ENCODE measurements at regions not wholly inside any gene's neighbourhood (a gene's known extent, or its start where the extent isn't known, plus 50 kb on each side); places are given as distances from the start of the nearest gene placed in this dataset.
"Not testable (repeated sequence)": the region's sequence is repeated elsewhere in the genome, so short reads cannot be mapped to it uniquely, and the experiment has no call there.

GRCh38 chr16:29255957-29256356, 150.6 kb downstream of the NPIPB11 start:
- FAIRE-seq, result not testable (repeated sequence)

- FAIRE-seq, result not testable (repeated sequence)
Observed at GRCh38 chr16:29255496-29255796, 151.1 kb downstream of the NPIPB11 start.

GRCh38 chr16:29254676-29255495, 151.6 kb downstream of the NPIPB11 start:
- no peak for FAIRE-seq

GRCh38 chr16:29253716-29254590, 152.6 kb downstream of the NPIPB11 start:
- not testable (repeated sequence) for FAIRE-seq

- FAIRE-seq, result not testable (repeated sequence)
Observed at GRCh38 chr16:29253066-29253590, 153.4 kb downstream of the NPIPB11 start.

- FAIRE-seq, result not testable (repeated sequence)
Observed at GRCh38 chr16:29252311-29252710, 154.2 kb downstream of the NPIPB11 start.

GRCh38 chr16:29251571-29252011, 154.9 kb downstream of the NPIPB11 start:
- not testable (repeated sequence) for FAIRE-seq

- not testable (repeated sequence) for FAIRE-seq
Observed at GRCh38 chr16:29250923-29251434, 155.5 kb downstream of the NPIPB11 start.

GRCh38 chr16:29250469-29250868, 156.0 kb downstream of the NPIPB11 start:
- not testable (repeated sequence) for FAIRE-seq

GRCh38 chr16:29248940-29249318, 157.6 kb downstream of the NPIPB11 start:
- not testable (repeated sequence) for FAIRE-seq

- not testable (repeated sequence) for FAIRE-seq
Observed at GRCh38 chr16:29248306-29248939, 158.1 kb downstream of the NPIPB11 start.

- not testable (repeated sequence) for FAIRE-seq
Observed at GRCh38 chr16:29246091-29246490, 160.4 kb downstream of the NPIPB11 start.

GRCh38 chr16:29237971-29238370, 168.5 kb downstream of the NPIPB11 start:
- no peak for FAIRE-seq

GRCh38 chr16:29237495-29237894, 169.0 kb downstream of the NPIPB11 start:
- not testable (repeated sequence) for FAIRE-seq

- not testable (repeated sequence) for FAIRE-seq
Observed at GRCh38 chr16:29237023-29237422, 169.5 kb downstream of the NPIPB11 start.

GRCh38 chr16:29235836-29236370, 170.6 kb downstream of the NPIPB11 start:
- FAIRE-seq, result not testable (repeated sequence)

GRCh38 chr16:29234536-29235275, 171.8 kb downstream of the NPIPB11 start:
- not testable (repeated sequence) for FAIRE-seq

GRCh38 chr16:29233705-29234404, 172.7 kb downstream of the NPIPB11 start:
- not testable (repeated sequence) for FAIRE-seq

- FAIRE-seq, result no peak
Observed at GRCh38 chr16:29232811-29233704, 173.5 kb downstream of the NPIPB11 start.

All from islet of Langerhans (tissue), 1 donor.